DND-41 (cell line): ENCODE measurements at regions not wholly inside any gene's neighbourhood (a gene's known extent, or its start where the extent isn't known, plus 50 kb on each side); places are given as distances from the start of the nearest gene placed in this dataset.

Experiments used
- EZH2 ChIP-seq: IDR thresholded peaks from 3 replicates; pipeline ENCODE4 v1.6.1; 2012; ENCODE audit warnings: borderline replicate concordance, low read depth, mild to moderate bottlenecking, moderate library complexity, low read length, inconsistent platforms; ENCODE audit not compliant: severe bottlenecking
- TF ChIP-seq, protein P1 (sequence below): IDR thresholded peaks from 2 replicates; pipeline ENCODE4 v1.5.1; 2012; ENCODE audit warnings: borderline replicate concordance, low read length, moderate library complexity, mild to moderate bottlenecking; ENCODE audit not compliant: poor library complexity, severe bottlenecking; ENCODE audit errors: extremely low read depth

DNA sequence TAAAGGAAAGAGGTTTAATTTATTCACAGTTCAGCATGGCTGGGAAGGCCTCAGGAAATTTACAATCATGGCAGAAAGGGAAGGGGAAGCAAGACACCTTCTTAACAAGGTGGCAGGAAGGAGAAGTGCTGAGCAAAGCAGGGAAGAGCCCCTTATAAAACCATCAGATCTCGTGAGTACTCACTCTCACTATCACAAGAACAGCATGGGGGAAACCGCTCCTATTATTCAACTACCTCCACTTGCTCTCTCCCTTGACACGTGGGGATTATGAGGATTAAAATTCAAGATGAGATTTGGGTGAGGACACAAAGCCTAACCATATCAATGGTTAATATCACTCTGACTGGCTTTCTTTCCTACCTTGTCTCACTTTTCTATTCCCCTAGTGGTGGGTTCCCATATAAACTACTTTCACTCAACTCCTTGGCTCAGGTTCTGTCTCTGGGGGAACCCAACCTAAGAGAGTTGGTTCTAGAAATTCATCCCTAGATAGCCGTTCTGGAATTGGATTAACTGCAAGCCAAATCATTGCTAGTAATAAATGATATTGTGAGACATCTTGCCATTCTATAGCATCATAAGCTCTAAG lies 749.8 kb upstream of the GRAMD2B start:
- TF ChIP-seq, protein P1, sequence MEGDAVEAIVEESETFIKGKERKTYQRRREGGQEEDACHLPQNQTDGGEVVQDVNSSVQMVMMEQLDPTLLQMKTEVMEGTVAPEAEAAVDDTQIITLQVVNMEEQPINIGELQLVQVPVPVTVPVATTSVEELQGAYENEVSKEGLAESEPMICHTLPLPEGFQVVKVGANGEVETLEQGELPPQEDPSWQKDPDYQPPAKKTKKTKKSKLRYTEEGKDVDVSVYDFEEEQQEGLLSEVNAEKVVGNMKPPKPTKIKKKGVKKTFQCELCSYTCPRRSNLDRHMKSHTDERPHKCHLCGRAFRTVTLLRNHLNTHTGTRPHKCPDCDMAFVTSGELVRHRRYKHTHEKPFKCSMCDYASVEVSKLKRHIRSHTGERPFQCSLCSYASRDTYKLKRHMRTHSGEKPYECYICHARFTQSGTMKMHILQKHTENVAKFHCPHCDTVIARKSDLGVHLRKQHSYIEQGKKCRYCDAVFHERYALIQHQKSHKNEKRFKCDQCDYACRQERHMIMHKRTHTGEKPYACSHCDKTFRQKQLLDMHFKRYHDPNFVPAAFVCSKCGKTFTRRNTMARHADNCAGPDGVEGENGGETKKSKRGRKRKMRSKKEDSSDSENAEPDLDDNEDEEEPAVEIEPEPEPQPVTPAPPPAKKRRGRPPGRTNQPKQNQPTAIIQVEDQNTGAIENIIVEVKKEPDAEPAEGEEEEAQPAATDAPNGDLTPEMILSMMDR, result no peak
- no peak for TF ChIP-seq EZH2
